ENCODE measurements at regions not wholly inside any gene's neighbourhood (a gene's known extent, or its start where the extent isn't known, plus 50 kb on each side); places are given as distances from the start of the nearest gene placed in this dataset.

DNA sequence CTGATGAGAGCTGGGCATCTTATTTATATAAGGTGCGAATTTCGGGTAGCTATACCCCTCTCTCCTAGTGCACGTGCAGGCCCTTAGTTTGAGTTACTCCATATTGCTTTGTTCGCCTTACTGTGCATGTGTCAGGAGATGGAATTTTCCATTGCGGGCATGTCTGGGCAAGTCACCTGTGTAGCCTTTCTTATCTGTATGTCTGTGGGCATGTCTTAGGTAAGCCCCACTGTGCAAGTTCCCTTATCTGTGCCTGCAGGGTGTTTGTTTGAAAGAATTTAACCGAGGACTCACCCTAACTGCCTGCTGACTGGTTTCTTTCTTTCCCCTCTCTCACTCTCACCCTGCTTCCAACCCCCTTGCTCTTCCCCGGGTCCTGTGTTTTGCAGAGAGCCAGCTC, 140.7 kb upstream of the RANBP3L start:
- H3K27ac Mint-ChIP-seq (ENCODE audit: unreplicated experiment): no peak overlapping the region
- H3K9me3 Mint-ChIP-seq (ENCODE audit: unreplicated experiment): no peaks in the 10 kb centered on the region
- H3K4me1 Mint-ChIP-seq (ENCODE audit: unreplicated experiment): peaks cover 14% of the 10 kb centered on the region
- H3K36me3 Mint-ChIP-seq (ENCODE audit: low read depth, unreplicated experiment): peaks cover 4% of the 10 kb centered on the region
- peaks cover 1% of the 10 kb centered on the region for H3K27me3 Mint-ChIP-seq (ENCODE audit: unreplicated experiment)
- TF ChIP-seq CTCF (IDR thresholded peaks at IDR 0.05; ENCODE audit: unreplicated experiment): no peak
- H3K4me3 Mint-ChIP-seq (ENCODE audit: unreplicated experiment): no peak overlapping the region
- no peak for DNase-seq (ENCODE audit: low spot score)

DNA sequence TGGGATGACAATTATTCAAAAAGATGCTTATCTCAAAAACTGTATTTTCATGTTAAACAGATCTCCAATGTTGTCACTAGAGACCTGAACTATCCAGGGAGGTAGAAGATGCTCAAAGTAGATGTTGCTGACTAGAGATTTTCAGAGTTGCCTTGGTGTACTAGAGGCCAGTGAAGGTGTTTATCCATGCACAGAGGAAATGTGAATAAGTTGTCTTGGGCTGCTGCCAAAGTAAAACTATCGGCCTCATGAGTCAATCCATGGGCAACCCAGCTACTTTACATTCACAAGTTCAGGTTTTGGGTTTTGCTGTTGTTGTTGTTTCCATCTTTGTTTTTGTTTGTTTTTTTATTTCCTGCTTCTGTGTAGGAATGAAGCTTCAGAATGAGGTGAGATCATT, 141.1 kb upstream of the RANBP3L start:
- Mint-ChIP-seq H3K27ac (ENCODE audit: unreplicated experiment) (no peak overlapping the region), H3K9me3 (ENCODE audit: unreplicated experiment) (no peaks in the 10 kb centered on the region), H3K4me3 (ENCODE audit: unreplicated experiment) (no peak overlapping the region), H3K4me1 (ENCODE audit: unreplicated experiment) (peaks cover 14% of the 10 kb centered on the region), H3K27me3 (ENCODE audit: unreplicated experiment) (peaks cover 1% of the 10 kb centered on the region), H3K36me3 (ENCODE audit: low read depth, unreplicated experiment) (peaks cover 4% of the 10 kb centered on the region)
- TF ChIP-seq CTCF (IDR thresholded peaks at IDR 0.05; ENCODE audit: unreplicated experiment): no peak
- DNase-seq (ENCODE audit: low spot score): no peak

GRCh38 chr5:36443941-36444340, 142.2 kb upstream of the RANBP3L start:
- Mint-ChIP-seq H3K4me1 (ENCODE audit: unreplicated experiment) (peaks cover 14% of the 10 kb centered on the region), H3K27ac (ENCODE audit: unreplicated experiment) (no peak overlapping the region), H3K9me3 (ENCODE audit: unreplicated experiment) (no peaks in the 10 kb centered on the region), H3K4me3 (ENCODE audit: unreplicated experiment) (no peak overlapping the region), H3K27me3 (ENCODE audit: unreplicated experiment) (peaks cover 1% of the 10 kb centered on the region), H3K36me3 (ENCODE audit: low read depth, unreplicated experiment) (peaks cover 4% of the 10 kb centered on the region)
- no peak for TF ChIP-seq CTCF (IDR thresholded peaks at IDR 0.05; ENCODE audit: unreplicated experiment)
- DNase-seq (ENCODE audit: low spot score): no peak

DNA sequence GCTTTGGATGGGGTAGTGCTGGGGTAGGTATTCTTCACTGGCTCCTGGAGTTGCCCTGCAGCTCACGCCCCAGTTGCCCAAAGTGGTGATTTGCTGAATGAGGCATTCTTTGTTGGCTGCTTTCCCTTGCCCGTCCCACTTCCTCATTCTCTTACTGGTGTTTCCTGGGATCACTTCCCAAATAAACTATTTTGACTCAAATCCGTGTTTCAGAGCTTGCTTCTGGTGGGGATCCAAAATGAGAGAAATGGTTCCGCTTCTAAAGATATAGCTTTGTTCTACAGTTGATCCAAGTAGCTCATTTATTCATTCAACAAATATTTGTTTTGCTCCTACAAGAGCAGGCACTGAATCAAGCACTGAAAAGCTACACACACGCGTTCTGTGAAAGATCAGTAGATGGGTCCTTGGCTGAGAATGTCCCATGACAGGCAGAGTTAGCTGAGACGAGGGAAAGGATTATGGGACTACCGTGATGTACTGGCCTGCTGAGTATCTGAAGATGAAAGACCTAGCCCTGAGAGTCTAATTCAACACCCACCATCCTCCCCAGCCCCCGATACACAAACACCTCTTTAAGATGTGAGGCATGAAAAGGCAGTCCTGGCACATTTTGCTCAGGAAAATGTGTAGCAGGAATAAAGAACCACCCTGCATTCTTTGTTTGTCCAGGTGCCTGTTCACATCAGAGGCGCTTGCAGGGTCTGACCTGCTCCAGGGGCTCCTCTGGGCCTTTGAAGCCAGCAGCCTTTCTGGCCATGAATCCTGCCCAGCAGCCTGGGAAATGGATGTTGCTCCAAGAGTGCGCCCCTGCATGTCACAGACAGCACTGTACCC, 143.1 kb upstream of the RANBP3L start:
- peaks cover 14% of the 10 kb centered on the region for H3K4me1 Mint-ChIP-seq (ENCODE audit: unreplicated experiment)
- DNase-seq (ENCODE audit: low spot score): no peak
- TF ChIP-seq CTCF (IDR thresholded peaks at IDR 0.05; ENCODE audit: unreplicated experiment): no peak
- peaks cover 1% of the 10 kb centered on the region for H3K27me3 Mint-ChIP-seq (ENCODE audit: unreplicated experiment)
- peak overlapping the region; percentile 45 for H3K27ac Mint-ChIP-seq (ENCODE audit: unreplicated experiment)
- no peak overlapping the region for H3K4me3 Mint-ChIP-seq (ENCODE audit: unreplicated experiment)
- no peaks in the 10 kb centered on the region for H3K9me3 Mint-ChIP-seq (ENCODE audit: unreplicated experiment)
- H3K36me3 Mint-ChIP-seq (ENCODE audit: low read depth, unreplicated experiment): peaks cover 4% of the 10 kb centered on the region

DNA sequence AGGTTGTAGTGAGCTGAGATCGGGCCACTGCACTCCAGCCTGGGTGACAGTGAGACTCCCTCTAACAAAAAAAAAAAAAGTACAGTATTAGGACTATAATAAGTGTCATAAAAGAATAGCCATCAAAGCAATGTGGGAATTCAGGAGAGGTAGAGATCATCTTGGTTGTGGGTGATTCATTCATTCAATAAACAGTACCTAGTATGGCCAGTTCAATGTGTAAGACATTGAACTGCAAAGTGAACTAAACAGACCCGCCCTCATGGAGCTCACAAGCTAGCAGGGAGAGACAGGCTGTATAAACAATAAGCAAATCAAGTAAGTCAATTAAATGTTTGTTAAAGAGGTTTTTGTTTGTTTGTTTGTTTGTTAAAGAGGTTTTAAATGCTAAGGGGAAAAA, 146.1 kb upstream of the RANBP3L start:
- H3K27me3 Mint-ChIP-seq (ENCODE audit: unreplicated experiment): peaks cover 1% of the 10 kb centered on the region
- DNase-seq (ENCODE audit: low spot score): no peak
- H3K4me1 Mint-ChIP-seq (ENCODE audit: unreplicated experiment): peaks cover 9% of the 10 kb centered on the region
- H3K9me3 Mint-ChIP-seq (ENCODE audit: unreplicated experiment): no peaks in the 10 kb centered on the region
- TF ChIP-seq CTCF (IDR thresholded peaks at IDR 0.05; ENCODE audit: unreplicated experiment): no peak
- no peak overlapping the region for H3K4me3 Mint-ChIP-seq (ENCODE audit: unreplicated experiment)
- H3K27ac Mint-ChIP-seq (ENCODE audit: unreplicated experiment): no peak overlapping the region
- H3K36me3 Mint-ChIP-seq (ENCODE audit: low read depth, unreplicated experiment): peaks cover 4% of the 10 kb centered on the region
